ENCODE measurements at regions not wholly inside any gene's neighbourhood (a gene's known extent, or its start where the extent isn't known, plus 50 kb on each side); places are given as distances from the start of the nearest gene placed in this dataset.
"Not testable (repeated sequence)": the region's sequence is repeated elsewhere in the genome, so short reads cannot be mapped to it uniquely, and the experiment has no call there.

DNA sequence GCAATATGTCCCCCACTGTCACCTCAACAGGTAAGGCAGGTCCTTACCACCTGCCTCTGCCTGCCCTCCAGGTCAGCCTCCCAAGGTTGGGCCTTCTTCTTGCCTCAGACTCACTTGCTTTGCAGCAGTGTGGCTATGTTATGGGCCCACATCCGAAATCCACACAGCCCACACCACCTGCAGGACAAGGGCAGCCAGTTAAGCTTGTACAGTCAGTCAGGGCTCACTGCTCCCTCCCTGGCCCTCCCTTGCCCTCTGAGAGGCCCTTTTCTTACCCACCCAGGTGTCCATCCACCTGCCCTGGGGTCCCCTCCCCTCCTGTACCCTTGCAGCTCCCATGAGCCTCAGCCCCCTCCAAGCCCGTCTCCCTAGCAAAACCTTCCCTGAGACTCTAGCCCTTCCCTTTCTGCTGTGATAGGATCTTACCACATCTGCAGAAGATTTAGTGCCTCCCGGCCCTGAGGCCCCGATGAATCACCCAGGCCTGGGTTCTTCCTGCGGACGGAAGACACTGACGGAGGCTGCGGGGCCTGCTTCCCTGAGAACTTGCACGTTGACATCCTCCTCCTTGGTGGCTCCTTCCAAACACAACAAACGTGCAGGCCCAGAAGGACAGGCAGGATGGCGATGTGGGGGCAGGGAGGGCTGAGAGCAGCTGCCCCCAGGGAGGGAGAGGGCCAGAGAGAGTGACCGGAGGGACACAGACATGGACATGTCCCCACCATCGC, 5466.2 kb upstream of the TPTE start:
- H3K27ac ChIP-seq; H3K4me3 ChIP-seq; H3K27me3 ChIP-seq; DNase-seq (ENCODE audit: low spot score in 2 of 2); H3K36me3 ChIP-seq; H3K4me1 ChIP-seq; intact Hi-C loops (cut with DNase I; ENCODE audit: low total_unique reads); H3K9me3 ChIP-seq: not testable (repeated sequence)

DNA sequence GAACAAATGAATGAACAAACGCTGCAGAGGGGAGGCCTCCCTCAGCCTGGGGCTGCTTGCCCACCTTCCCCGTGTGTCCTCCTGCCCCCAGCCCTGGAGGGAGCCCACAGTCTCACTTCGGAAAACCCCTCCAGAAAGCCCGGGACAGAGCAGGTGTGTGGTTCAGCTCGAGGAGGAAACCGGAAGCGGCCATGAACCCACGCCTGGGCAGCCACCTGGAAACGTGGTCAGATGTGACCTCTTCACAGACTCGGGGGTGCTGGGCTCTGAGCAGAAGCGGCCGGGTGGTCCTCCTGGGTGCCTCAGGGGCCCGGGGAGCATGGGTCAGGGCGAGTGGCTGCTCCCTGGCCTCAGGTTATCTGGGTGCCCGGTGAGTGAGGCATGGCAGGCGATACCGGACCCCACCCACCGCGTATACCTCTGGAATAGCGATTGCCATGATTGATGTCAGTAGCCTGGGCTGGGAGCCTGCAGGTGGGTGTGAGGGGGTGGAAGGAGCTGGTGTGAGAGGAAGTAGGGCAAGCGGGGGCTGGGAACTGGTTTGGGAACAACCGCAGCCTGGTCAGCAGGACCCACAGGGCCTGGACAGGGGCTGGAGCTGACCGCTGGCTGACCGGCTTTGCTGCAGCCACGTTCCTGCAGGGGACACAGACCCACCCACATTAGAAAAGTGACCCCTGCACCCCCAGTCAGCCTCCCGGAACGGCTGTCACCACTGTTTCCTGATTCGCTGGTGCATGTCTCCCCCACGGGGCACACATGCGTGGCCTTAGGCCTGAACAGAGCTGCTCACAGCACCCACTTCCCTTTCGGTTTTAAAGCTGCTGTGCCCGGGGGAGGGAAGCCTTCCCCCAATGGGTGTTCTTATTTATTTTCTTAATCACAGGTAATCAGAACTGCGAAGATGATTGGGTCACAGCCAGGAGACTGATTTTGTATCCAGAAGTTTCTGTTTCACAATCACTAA, 5465.1 kb upstream of the TPTE start:
- H3K9me3 ChIP-seq; H3K27me3 ChIP-seq; H3K27ac ChIP-seq; intact Hi-C loops (cut with DNase I; ENCODE audit: low total_unique reads); H3K4me1 ChIP-seq; H3K4me3 ChIP-seq; H3K36me3 ChIP-seq; DNase-seq (ENCODE audit: low spot score in 2 of 2): not testable (repeated sequence)

DNA sequence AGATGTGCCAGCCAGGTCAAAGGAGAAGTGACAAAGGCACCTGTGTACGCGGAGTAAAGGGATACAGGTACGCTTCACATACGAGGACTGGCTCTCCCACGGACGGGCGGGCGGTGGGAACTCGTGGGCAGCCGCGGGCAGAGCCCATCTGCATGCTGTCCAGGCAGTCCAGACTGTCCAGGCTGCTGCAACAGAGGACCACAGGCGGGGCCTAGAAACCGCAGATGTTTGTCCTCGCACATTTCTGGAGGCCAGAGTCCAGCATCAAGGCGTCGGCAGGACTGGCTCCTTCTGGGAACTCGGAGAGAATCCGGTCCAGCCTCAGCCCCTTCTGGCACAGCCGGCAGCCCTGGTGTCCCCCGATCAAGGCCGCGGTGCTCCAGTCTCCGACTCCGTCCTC, 5464.3 kb upstream of the TPTE start:
- H3K27me3 ChIP-seq; H3K36me3 ChIP-seq; H3K9me3 ChIP-seq; intact Hi-C loops (cut with DNase I; ENCODE audit: low total_unique reads); H3K4me3 ChIP-seq; DNase-seq (ENCODE audit: low spot score in 2 of 2); H3K4me1 ChIP-seq; H3K27ac ChIP-seq: not testable (repeated sequence)

DNA sequence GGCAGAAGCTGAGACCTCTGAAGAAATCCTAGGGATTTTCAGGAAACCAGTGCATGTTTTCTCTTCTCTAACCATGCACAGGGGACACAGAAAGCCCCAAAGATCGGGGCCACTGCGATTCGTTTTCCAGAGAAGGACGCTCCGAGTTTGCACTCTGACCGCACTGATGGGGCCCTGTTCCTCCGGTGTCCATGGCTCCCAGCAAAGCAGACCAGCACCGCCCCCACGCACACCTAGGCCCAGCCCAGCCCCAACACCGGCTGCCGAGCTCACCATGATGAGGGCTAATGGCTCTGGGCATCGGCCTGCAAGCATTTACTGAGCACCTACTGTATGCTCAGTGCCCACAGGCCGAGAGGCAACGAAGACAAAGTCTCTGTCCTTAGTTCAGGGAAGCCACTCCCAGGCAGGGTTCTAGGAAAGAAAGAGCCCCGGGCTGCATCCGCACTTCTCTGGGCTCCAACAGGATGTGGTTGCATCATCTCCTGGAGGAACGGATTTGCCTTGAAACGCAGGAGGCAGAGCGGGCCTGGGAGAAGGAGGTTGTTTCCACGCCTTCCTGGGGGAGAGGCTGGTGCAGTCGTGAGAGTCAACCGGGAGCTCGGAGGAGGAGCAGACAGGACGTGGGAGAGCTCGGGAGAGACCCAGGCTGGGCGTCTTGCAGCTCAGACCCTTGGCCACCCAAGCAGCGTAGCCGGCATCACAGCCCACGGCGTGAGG, 5460.9 kb upstream of the TPTE start:
- H3K27me3 ChIP-seq; H3K9me3 ChIP-seq; intact Hi-C loops (cut with DNase I; ENCODE audit: low total_unique reads); H3K4me3 ChIP-seq; H3K4me1 ChIP-seq; H3K27ac ChIP-seq; DNase-seq (ENCODE audit: low spot score in 2 of 2); H3K36me3 ChIP-seq: not testable (repeated sequence)

DNA sequence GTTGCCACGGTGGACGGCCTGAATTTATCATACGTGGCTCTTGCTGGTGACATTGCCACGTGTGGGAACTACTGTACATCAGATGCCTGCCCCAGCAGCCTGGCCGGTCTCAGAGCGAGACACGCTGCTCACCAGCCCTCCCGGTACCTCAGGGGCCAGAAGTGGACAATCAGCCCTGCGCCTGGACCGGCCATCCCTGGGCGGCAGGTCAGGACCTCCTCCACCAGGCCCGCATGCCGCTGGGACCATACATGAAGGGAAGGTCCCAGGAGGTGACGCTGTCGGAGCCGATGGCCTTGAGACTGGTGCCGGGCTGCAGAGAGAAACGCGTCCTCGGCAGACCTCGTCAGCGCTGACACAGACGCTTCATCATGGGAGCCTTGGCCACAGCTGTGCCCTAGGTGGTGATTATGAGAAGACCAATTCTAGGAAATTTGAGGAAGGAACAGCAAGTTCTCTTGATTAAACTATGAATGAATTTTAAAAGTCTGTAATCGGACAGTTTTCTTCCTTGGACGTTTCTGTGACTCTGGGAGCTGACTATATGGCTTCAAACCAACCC, 5456.7 kb upstream of the TPTE start:
- H3K4me1 ChIP-seq; H3K9me3 ChIP-seq; intact Hi-C loops (cut with DNase I; ENCODE audit: low total_unique reads); H3K27me3 ChIP-seq; H3K36me3 ChIP-seq; H3K4me3 ChIP-seq; DNase-seq (ENCODE audit: low spot score in 2 of 2); H3K27ac ChIP-seq: not testable (repeated sequence)

DNA sequence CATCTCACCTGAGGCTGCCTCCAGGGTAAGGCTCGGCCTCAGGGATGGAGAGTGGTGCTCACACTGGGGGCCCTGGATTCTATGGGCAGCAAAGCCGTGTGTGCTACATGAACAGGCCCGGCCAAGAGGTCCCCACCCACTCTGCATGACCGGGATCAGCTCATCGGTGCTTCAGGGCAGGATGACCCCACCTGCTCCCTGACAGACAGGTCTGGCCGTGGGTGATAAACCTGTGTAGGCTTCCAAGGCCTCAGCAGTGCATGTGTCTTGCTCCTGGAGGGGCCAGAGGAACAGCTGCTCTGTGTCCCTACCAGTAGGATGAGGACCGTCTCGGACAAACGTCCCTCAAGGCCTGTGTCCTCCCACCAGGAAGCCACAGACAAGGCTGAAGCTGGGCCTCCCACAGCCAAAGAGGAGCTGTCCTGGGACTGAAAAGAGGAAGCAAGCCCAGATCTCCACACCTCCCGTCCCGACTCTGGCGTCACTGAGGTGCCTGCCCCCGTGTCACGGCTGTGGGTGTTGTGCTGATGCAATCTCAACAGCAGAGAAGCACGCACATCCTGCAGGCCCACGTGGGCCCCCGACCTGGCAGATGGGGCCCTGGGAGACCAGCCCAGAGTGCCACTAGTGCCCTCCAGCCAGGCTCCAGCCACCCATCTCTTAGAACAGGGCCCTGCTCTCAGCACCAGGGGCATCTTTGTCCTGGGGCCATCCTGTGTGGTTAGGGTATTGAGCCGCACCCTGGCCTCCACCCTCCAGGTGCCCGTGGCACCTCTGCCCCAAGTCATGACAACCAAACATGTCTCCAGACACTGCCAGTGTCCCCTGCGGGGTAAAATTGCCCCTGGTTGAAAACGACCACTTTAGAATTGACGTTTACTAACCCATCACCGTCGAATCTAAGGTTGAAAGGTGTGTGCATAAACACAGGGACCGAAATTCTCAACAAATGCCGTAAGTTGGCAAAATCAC, 5455.9 kb upstream of the TPTE start:
- H3K27me3 ChIP-seq; H3K4me3 ChIP-seq; H3K4me1 ChIP-seq; H3K9me3 ChIP-seq; H3K36me3 ChIP-seq; intact Hi-C loops (cut with DNase I; ENCODE audit: low total_unique reads); H3K27ac ChIP-seq: not testable (repeated sequence)
- DNase-seq (ENCODE audit: low spot score in 2 of 2), result peak in 1 of 2 donors; percentile 22

DNA sequence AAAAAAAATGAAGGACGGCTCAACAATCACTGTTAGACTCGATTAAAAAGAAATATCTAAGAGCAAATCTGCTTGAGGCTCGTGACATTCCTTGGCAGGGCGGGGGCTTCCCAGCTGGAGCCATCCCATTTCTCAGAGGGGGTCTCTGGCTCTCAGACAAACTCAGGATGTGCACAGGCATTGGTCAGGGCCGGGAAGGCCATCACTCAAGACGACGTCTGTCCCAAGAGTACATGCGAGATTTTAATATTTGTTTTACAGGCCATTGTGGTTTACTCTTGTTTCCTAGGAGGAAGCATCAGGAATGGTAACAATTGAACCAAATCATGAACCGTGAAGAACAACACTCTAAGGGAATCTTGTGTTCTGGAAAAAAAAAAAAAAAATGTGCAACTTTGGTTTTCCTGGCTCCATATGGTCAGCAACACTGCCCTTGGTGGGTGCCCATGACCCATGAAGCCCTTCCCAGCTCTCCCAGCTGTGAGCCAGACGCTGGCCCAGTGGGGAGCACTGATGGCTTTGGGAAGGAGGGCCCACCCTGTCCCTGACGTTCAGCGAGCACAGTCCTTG, 5454.6 kb upstream of the TPTE start:
- intact Hi-C loops (cut with DNase I; ENCODE audit: low total_unique reads); H3K4me1 ChIP-seq; H3K27me3 ChIP-seq; H3K27ac ChIP-seq; H3K4me3 ChIP-seq; DNase-seq (ENCODE audit: low spot score in 2 of 2); H3K9me3 ChIP-seq; H3K36me3 ChIP-seq: not testable (repeated sequence)

DNA sequence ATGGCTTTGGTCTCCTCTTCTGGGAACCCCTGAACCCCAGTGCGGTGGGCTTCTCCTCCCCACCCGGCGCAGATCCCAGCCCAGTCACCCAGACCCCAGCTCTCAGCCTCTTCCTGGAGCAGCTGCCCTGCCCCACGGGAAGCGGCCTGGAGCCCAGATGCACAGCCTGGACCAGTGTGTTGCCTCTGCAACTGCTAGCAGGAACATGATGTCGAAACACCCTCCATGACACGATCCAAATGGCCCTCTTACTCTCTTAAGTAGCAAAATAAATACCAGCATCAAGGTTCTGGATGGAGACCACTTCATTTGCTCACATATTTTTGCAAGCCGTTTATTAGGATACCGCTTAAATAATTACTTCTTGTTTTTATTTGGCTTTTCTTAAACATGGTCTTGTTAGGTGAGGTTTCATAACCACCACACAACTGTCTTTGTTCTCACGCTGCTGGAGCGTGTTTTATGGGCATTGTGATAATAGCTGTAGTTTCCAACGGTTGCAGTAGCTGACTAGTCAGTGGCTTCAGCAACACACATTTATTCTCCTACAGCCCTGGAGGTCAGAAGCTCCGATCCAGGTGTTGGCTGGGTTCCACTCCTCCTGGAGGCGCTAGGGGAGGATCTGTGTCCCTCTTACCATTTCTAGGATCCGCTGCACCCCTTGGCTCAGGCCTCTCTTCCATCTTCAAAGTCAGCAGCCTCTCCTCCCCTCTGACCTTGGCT, 5453.9 kb upstream of the TPTE start:
- H3K4me3 ChIP-seq; H3K36me3 ChIP-seq; DNase-seq (ENCODE audit: low spot score in 2 of 2); H3K27me3 ChIP-seq; intact Hi-C loops (cut with DNase I; ENCODE audit: low total_unique reads); H3K4me1 ChIP-seq; H3K9me3 ChIP-seq; H3K27ac ChIP-seq: not testable (repeated sequence)

DNA sequence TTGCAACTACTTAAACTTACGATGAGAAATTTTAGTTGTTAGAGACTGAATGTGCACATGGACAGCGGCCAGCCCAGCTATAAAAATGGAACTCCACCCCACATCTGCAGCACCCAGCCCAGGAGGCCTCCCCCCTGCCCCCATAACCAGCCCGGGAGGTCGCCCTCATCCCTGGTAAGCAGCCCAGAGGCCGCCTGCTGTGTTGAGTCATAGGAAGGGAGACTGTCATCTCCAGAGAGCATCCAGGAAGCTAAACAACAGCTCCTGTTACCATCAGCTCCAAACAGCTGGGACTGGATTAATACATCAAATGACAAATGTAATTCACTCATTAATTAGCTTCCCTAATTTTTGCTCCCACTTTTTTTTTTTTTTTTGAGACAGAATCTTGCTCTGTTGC, 5452.7 kb upstream of the TPTE start:
- H3K9me3 ChIP-seq; intact Hi-C loops (cut with DNase I; ENCODE audit: low total_unique reads); H3K4me1 ChIP-seq; H3K27me3 ChIP-seq; H3K4me3 ChIP-seq; H3K27ac ChIP-seq; H3K36me3 ChIP-seq; DNase-seq (ENCODE audit: low spot score in 2 of 2): not testable (repeated sequence)

DNA sequence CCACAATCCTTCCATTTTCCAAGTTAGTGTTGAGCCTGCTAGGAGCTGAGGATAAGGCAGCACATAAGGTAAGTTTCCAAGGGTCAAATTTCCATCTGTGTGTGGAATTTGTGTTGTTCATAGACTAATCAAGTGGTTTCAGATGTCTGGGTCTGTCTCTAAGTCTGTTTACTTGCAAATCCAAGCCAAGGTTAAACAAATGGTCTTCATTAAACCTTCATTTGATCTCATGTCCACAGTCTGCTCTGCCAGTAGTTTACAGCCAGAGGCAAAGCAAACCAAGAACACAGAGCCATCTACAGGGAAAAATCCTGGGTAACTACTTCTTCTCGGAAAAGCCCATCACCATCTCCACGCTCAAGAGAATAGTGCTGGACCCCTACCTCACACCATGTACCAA, 5450.2 kb upstream of the TPTE start:
- H3K27ac ChIP-seq; H3K4me1 ChIP-seq; H3K9me3 ChIP-seq; H3K27me3 ChIP-seq; H3K4me3 ChIP-seq; intact Hi-C loops (cut with DNase I; ENCODE audit: low total_unique reads); DNase-seq (ENCODE audit: low spot score in 2 of 2); H3K36me3 ChIP-seq: not testable (repeated sequence)

DNA sequence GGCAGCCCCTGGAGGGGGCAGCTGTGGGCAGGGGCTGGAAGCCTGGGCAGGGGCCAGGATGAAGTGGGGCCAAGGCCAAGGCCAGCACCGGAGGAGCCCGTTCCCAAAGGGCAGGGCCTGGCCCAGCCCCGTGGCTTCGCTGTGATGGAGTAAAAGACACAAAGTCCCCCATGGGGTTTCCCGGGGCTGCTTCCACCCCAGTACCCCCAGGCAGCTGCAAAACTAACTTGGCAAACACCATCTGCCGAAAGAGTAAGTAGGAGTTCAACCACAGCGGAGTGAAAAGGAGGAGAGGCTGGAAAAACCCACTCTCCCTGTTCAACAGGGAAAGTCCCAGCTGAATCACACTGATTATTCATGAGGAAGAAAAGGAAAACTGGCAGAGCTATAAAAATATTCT, 5444.5 kb upstream of the TPTE start:
- H3K27me3 ChIP-seq; H3K4me3 ChIP-seq; H3K27ac ChIP-seq; H3K9me3 ChIP-seq; DNase-seq (ENCODE audit: low spot score in 2 of 2); H3K36me3 ChIP-seq; intact Hi-C loops (cut with DNase I; ENCODE audit: low total_unique reads); H3K4me1 ChIP-seq: not testable (repeated sequence)
